ENCODE measurements at regions not wholly inside any gene's neighbourhood (a gene's known extent, or its start where the extent isn't known, plus 50 kb on each side); places are given as distances from the start of the nearest gene placed in this dataset.

DNA sequence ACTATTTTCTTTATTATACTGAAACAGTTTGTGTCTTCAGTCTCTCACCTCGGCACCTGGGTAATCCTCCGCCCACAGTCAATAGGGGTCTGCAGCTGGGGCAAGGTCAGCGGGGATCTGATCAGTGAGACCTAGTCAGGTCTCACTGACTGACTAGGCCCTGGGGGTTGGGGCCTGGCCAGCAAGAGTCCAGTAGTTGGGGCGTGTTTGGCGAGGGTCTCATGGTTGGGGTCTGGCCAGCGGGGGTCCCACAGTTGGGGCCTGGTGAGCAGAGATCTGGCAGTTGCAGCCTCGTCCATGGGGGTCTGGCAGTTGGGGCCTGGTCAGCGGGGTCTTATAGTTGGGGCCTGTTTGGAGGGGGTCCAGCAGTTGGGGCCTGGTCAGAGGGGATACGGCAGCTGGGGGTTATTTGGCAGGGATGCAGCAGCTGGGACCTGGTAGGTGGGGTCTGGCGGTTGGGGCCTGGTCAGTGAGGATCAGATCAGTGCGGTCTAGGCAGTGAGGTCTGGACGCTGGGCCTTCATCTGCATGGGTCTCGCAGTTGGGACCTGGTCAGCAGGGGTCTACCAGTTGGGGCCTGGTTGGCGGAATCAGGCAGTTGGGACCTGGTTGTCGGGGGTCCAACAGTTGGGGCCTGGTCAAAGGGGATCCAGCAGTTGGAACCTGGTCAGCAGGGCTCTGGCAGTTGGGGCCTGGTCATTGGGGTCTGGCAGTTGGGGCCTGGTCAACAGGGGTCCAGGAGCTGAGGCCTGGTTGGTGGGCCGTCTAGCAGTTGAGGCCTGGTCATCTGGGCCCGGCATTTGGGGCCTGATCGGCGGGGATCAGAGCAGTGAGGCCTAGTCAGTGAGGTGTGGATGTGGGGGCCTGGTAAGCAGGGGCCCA is 61.1 kb upstream of the TPM4 start:
- TF ChIP-seq RAD21 (IDR thresholded peaks at IDR 0.05; ENCODE audit: low read depth): no peak
- TF ChIP-seq, protein P1, sequence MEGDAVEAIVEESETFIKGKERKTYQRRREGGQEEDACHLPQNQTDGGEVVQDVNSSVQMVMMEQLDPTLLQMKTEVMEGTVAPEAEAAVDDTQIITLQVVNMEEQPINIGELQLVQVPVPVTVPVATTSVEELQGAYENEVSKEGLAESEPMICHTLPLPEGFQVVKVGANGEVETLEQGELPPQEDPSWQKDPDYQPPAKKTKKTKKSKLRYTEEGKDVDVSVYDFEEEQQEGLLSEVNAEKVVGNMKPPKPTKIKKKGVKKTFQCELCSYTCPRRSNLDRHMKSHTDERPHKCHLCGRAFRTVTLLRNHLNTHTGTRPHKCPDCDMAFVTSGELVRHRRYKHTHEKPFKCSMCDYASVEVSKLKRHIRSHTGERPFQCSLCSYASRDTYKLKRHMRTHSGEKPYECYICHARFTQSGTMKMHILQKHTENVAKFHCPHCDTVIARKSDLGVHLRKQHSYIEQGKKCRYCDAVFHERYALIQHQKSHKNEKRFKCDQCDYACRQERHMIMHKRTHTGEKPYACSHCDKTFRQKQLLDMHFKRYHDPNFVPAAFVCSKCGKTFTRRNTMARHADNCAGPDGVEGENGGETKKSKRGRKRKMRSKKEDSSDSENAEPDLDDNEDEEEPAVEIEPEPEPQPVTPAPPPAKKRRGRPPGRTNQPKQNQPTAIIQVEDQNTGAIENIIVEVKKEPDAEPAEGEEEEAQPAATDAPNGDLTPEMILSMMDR (IDR thresholded peaks at IDR 0.05 in 2 of 3, conservative IDR thresholded peaks at IDR 0.05 in 1 of 3; ENCODE audit: borderline replicate concordance in 1 of 3, insufficient read depth in 1 of 3, low read depth in 2 of 3, low read length in 2 of 3): no peak
- no peak for TF ChIP-seq EZH2 (IDR thresholded peaks at IDR 0.05)
- TF ChIP-seq, protein P2, sequence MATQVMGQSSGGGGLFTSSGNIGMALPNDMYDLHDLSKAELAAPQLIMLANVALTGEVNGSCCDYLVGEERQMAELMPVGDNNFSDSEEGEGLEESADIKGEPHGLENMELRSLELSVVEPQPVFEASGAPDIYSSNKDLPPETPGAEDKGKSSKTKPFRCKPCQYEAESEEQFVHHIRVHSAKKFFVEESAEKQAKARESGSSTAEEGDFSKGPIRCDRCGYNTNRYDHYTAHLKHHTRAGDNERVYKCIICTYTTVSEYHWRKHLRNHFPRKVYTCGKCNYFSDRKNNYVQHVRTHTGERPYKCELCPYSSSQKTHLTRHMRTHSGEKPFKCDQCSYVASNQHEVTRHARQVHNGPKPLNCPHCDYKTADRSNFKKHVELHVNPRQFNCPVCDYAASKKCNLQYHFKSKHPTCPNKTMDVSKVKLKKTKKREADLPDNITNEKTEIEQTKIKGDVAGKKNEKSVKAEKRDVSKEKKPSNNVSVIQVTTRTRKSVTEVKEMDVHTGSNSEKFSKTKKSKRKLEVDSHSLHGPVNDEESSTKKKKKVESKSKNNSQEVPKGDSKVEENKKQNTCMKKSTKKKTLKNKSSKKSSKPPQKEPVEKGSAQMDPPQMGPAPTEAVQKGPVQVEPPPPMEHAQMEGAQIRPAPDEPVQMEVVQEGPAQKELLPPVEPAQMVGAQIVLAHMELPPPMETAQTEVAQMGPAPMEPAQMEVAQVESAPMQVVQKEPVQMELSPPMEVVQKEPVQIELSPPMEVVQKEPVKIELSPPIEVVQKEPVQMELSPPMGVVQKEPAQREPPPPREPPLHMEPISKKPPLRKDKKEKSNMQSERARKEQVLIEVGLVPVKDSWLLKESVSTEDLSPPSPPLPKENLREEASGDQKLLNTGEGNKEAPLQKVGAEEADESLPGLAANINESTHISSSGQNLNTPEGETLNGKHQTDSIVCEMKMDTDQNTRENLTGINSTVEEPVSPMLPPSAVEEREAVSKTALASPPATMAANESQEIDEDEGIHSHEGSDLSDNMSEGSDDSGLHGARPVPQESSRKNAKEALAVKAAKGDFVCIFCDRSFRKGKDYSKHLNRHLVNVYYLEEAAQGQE (IDR thresholded peaks at IDR 0.05; ENCODE audit: low read depth): no peak
- no peak for TF ChIP-seq CEBPB (IDR thresholded peaks at IDR 0.05; ENCODE audit: low read depth)
- no peak for TF ChIP-seq JUND (IDR thresholded peaks at IDR 0.05)
- no peak for TF ChIP-seq POLR2A (IDR thresholded peaks at IDR 0.05; ENCODE audit: borderline replicate concordance, extremely low read depth, insufficient read depth, insufficient read length)
- TF ChIP-seq EZH2phosphoT487 (IDR thresholded peaks at IDR 0.05; ENCODE audit: borderline replicate concordance): no peak
- no peak for TF ChIP-seq SP1 (IDR thresholded peaks at IDR 0.05; ENCODE audit: low read depth)
- TF ChIP-seq, protein P3, sequence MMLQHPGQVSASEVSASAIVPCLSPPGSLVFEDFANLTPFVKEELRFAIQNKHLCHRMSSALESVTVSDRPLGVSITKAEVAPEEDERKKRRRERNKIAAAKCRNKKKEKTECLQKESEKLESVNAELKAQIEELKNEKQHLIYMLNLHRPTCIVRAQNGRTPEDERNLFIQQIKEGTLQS (IDR thresholded peaks at IDR 0.05): no peak
- no peak for TF ChIP-seq SRF (IDR thresholded peaks at IDR 0.05; ENCODE audit: low read depth)
- no peak for TF ChIP-seq ELF1 (IDR thresholded peaks at IDR 0.05; ENCODE audit: borderline replicate concordance, low read depth)
- no peak for TF ChIP-seq EGR1 (IDR thresholded peaks at IDR 0.05; ENCODE audit: low read depth)
- TF ChIP-seq SIN3A (IDR thresholded peaks at IDR 0.05; ENCODE audit: low read depth): no peak

Measured in HCT116 (cell line).